ENCODE measurements at regions not wholly inside any gene's neighbourhood (a gene's known extent, or its start where the extent isn't known, plus 50 kb on each side); places are given as distances from the start of the nearest gene placed in this dataset.

DNA sequence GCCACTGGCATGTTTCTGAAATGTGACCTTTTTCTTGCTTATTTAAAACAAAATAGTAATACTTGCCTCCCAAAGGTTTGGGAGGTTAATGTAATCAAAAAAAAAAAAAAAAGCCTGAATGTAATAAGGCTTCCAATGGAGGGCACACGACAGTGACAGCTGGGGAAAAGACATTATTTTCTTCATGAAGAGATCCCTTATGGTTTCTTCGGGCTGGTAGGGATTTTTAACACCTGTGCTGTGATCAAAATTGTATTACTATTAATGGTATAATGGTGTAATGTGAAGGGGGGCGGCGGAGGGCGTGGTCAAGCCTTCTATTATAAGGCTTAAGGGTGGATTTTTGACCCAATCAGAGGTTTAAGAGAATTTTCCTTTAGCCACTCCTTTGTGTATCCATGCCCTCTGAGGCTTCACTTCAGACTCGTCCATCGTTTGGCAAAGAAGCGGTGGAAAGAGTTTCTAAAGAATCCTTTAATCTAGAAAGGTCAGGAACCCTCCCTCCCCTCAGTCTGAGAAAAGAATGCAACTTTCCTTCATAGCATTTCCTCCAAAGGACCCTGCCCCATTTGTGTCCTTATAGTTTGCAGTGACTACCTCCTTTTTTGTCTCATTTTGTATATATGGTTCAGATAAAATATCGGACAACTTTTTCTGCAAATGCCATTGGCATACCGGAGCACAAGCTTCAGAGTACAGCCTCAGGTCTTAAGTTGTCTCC is 89.5 kb upstream of the CHD2 start:
- H3K36me3 ChIP-seq (ENCODE audit: insufficient read depth, low read length), result no peaks in the 10 kb centered on the region
- H3K27me3 ChIP-seq (ENCODE audit: insufficient read depth, low read length), result no peaks in the 10 kb centered on the region
- peaks cover 2% of the 10 kb centered on the region for H3K9me3 ChIP-seq (ENCODE audit: low read length)
- H3K4me3 ChIP-seq (ENCODE audit: low read length), result peak overlapping the region; percentile 73
- H2AFZ ChIP-seq (ENCODE audit: low read depth, low read length), result no peak overlapping the region
- peaks cover 25% of the 10 kb centered on the region for H3K4me1 ChIP-seq (ENCODE audit: insufficient read depth, low read length)

- Histone ChIP-seq H3K9me3 (ENCODE audit: low read length) (peaks cover 2% of the 10 kb centered on the region), H3K4me3 (ENCODE audit: low read length) (peak overlapping the region; percentile 73), H3K4me1 (ENCODE audit: insufficient read depth, low read length) (peaks cover 25% of the 10 kb centered on the region), H3K36me3 (ENCODE audit: insufficient read depth, low read length) (no peaks in the 10 kb centered on the region), H3K27me3 (ENCODE audit: insufficient read depth, low read length) (no peaks in the 10 kb centered on the region), H2AFZ (ENCODE audit: low read depth, low read length) (no peak overlapping the region)
Measured at GRCh38 chr15:92811148-92811913, 88.8 kb upstream of the CHD2 start.

GRCh38 chr15:92812271-92812670 is 87.9 kb upstream of the CHD2 start:
- Histone ChIP-seq H3K9me3 (ENCODE audit: low read length) (peaks cover 2% of the 10 kb centered on the region), H3K4me1 (ENCODE audit: insufficient read depth, low read length) (peaks cover 26% of the 10 kb centered on the region), H3K27me3 (ENCODE audit: insufficient read depth, low read length) (no peaks in the 10 kb centered on the region), H3K36me3 (ENCODE audit: insufficient read depth, low read length) (no peaks in the 10 kb centered on the region), H3K4me3 (ENCODE audit: low read length) (no peak overlapping the region), H2AFZ (ENCODE audit: low read depth, low read length) (no peak overlapping the region)

GRCh38 chr15:92813485-92813884 is 86.6 kb upstream of the CHD2 start:
- no peak overlapping the region for H2AFZ ChIP-seq (ENCODE audit: low read depth, low read length)
- H3K4me1 ChIP-seq (ENCODE audit: insufficient read depth, low read length), result peaks cover 32% of the 10 kb centered on the region
- no peaks in the 10 kb centered on the region for H3K36me3 ChIP-seq (ENCODE audit: insufficient read depth, low read length)
- no peaks in the 10 kb centered on the region for H3K27me3 ChIP-seq (ENCODE audit: insufficient read depth, low read length)
- no peaks in the 10 kb centered on the region for H3K9me3 ChIP-seq (ENCODE audit: low read length)
- H3K4me3 ChIP-seq (ENCODE audit: low read length), result no peak overlapping the region

- no peak overlapping the region for H3K4me3 ChIP-seq (ENCODE audit: low read length)
- no peaks in the 10 kb centered on the region for H3K27me3 ChIP-seq (ENCODE audit: insufficient read depth, low read length)
- H2AFZ ChIP-seq (ENCODE audit: low read depth, low read length), result no peak overlapping the region
- no peaks in the 10 kb centered on the region for H3K9me3 ChIP-seq (ENCODE audit: low read length)
- H3K36me3 ChIP-seq (ENCODE audit: insufficient read depth, low read length), result no peaks in the 10 kb centered on the region
- peaks cover 38% of the 10 kb centered on the region for H3K4me1 ChIP-seq (ENCODE audit: insufficient read depth, low read length)
Measured at GRCh38 chr15:92817339-92817886, 82.7 kb upstream of the CHD2 start.

- H3K4me3 ChIP-seq (ENCODE audit: low read length), result peak overlapping the region; percentile 59
- no peaks in the 10 kb centered on the region for H3K27me3 ChIP-seq (ENCODE audit: insufficient read depth, low read length)
- peak overlapping the region; percentile 84 for H2AFZ ChIP-seq (ENCODE audit: low read depth, low read length)
- H3K9me3 ChIP-seq (ENCODE audit: low read length), result no peaks in the 10 kb centered on the region
- H3K36me3 ChIP-seq (ENCODE audit: insufficient read depth, low read length), result no peaks in the 10 kb centered on the region
- H3K4me1 ChIP-seq (ENCODE audit: insufficient read depth, low read length), result peaks cover 46% of the 10 kb centered on the region
Measured at GRCh38 chr15:92818651-92819277, 81.4 kb upstream of the CHD2 start.

GRCh38 chr15:92819278-92820235 is 80.6 kb upstream of the CHD2 start:
- H3K4me1 ChIP-seq (ENCODE audit: insufficient read depth, low read length), result peaks cover 46% of the 10 kb centered on the region

GRCh38 chr15:92820236-92821021 is 79.7 kb upstream of the CHD2 start:
- H3K4me1 ChIP-seq (ENCODE audit: insufficient read depth, low read length), result peaks cover 46% of the 10 kb centered on the region
- no peaks in the 10 kb centered on the region for H3K36me3 ChIP-seq (ENCODE audit: insufficient read depth, low read length)
- H2AFZ ChIP-seq (ENCODE audit: low read depth, low read length), result peak overlapping the region; percentile 7
- H3K27me3 ChIP-seq (ENCODE audit: insufficient read depth, low read length), result no peaks in the 10 kb centered on the region
- H3K4me3 ChIP-seq (ENCODE audit: low read length), result peak overlapping the region; percentile 59
- no peaks in the 10 kb centered on the region for H3K9me3 ChIP-seq (ENCODE audit: low read length)

More at GRCh38 chr15:92819278-92820235, 80.6 kb upstream of the CHD2 start:
- H3K36me3 ChIP-seq (ENCODE audit: insufficient read depth, low read length), result no peaks in the 10 kb centered on the region
- H3K9me3 ChIP-seq (ENCODE audit: low read length), result no peaks in the 10 kb centered on the region
- H3K27me3 ChIP-seq (ENCODE audit: insufficient read depth, low read length), result no peaks in the 10 kb centered on the region
- peak overlapping the region; percentile 59 for H3K4me3 ChIP-seq (ENCODE audit: low read length)
- peak overlapping the region; percentile 84 for H2AFZ ChIP-seq (ENCODE audit: low read depth, low read length)

DNA sequence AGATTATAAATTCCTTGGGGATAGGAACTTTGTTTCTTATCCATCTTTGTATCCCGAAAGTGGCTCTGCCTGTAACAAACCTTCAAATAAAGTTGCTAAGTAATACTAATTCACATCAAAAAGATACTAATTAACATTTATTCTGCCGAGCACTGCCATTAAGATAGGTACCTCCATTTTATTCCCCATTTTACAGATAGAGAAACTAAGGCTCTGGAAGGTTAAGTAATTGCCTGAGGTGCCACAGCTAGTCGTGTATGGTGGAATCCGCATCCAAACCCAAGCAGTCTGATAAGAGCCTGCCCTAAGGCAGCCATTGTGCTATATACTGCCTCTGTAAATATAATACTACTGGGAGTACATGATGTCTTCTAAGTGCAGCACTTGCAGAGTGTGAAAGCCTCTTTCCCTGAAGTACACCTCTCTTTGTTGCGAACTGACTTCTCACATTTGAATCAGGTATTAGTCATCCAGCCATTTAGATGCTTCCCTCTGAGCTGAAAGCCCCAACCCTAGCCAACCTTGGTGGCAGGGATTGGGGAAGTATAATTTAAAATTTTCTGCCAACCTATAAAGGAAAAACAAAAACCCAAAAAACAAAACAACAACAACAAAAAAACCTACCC is 78.5 kb upstream of the CHD2 start:
- Histone ChIP-seq H3K27me3 (ENCODE audit: insufficient read depth, low read length) (no peaks in the 10 kb centered on the region), H3K36me3 (ENCODE audit: insufficient read depth, low read length) (no peaks in the 10 kb centered on the region), H3K4me3 (ENCODE audit: low read length) (no peak overlapping the region), H3K4me1 (ENCODE audit: insufficient read depth, low read length) (peaks cover 46% of the 10 kb centered on the region), H2AFZ (ENCODE audit: low read depth, low read length) (peak overlapping the region; percentile 60), H3K9me3 (ENCODE audit: low read length) (no peaks in the 10 kb centered on the region)

DNA sequence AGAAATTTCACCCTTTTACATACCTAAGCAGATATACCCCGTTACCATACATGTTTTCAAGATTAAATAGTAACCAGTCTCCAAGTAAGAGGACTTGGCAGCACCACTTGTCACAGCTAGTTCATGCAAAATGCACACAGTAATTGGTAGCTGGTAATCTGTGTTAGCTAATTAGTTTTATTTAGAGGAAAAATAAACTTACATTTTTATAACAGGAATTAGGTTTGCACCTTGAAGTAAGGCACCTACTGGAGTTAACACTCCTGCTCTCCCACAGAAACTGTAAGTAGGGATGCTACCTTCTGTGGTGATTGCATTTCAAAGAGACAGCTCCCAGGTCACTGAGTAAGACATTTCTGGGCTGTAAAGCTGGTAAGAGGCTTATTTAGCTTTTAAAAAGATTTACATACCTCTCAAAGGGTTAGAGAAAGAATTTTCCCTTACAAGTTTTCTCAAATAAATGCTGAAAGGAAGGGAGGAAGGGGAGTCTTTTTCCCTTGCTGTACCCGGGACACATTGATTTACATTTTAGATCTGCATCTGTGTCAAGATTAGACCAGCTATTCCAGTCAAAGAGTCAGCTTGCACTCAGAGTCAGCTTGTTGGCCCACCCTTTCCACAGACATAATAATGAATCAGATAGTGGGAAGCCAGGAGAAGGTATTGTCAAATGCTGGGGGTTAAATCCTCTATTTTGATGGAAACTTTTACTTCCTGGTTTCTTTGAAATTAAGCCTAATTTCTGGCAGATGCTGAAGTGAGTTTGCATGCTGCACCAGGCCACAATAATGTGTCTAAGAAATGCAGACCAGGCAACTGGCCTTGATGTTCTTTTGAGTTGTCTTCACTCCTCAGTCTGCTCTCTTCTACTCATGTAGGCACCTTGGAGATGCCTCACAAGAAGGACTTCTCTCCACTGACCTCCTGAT is 77.6 kb upstream of the CHD2 start:
- Histone ChIP-seq H2AFZ (ENCODE audit: low read depth, low read length) (peak overlapping the region; percentile 60), H3K4me3 (ENCODE audit: low read length) (peak overlapping the region; percentile 9), H3K4me1 (ENCODE audit: insufficient read depth, low read length) (peaks cover 43% of the 10 kb centered on the region), H3K27me3 (ENCODE audit: insufficient read depth, low read length) (no peaks in the 10 kb centered on the region), H3K9me3 (ENCODE audit: low read length) (no peaks in the 10 kb centered on the region), H3K36me3 (ENCODE audit: insufficient read depth, low read length) (no peaks in the 10 kb centered on the region)

DNA sequence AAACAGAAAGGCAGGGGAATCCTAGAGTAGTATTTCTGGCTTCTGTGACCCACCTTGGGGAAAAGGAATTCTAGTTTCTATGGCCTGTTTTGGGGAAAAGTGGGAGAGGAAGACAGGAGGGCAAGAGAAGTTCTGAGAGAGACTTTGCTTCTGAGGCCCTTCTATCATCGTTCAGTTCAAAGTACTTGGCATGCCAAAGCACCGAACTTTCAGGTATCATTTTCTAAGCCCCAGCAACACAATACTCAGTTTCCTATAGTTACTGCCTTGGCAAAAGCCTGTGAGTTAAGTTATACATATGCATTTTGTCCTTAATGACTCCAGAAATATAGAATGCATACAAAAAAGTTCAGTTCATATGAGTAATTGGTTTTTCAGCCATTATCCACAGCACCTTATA is 74.1 kb upstream of the CHD2 start:
- H3K4me1 ChIP-seq (ENCODE audit: insufficient read depth, low read length), result peaks cover 31% of the 10 kb centered on the region
- no peak overlapping the region for H3K4me3 ChIP-seq (ENCODE audit: low read length)
- H3K36me3 ChIP-seq (ENCODE audit: insufficient read depth, low read length), result no peaks in the 10 kb centered on the region
- H2AFZ ChIP-seq (ENCODE audit: low read depth, low read length), result no peak overlapping the region
- no peaks in the 10 kb centered on the region for H3K27me3 ChIP-seq (ENCODE audit: insufficient read depth, low read length)
- no peaks in the 10 kb centered on the region for H3K9me3 ChIP-seq (ENCODE audit: low read length)

Measured in neuron (in vitro differentiated cells).